Peyer's patch (tissue), 4 donors: ENCODE measurements at regions not wholly inside any gene's neighbourhood (a gene's known extent, or its start where the extent isn't known, plus 50 kb on each side); places are given as distances from the start of the nearest gene placed in this dataset.
"Not testable (repeated sequence)": the region's sequence is repeated elsewhere in the genome, so short reads cannot be mapped to it uniquely, and the experiment has no call there.

Source experiments
- POLR2A ChIP-seq, 2 donors: fragments of 450-650 bp; IDR thresholded peaks; one replicate each; pipeline ENCODE4 v1.5.1; 2017; ENCODE audit warnings: antibody characterized with exemption in 2 of 2, mild to moderate bottlenecking in 2 of 2, moderate library complexity in 2 of 2
- TF ChIP-seq, protein P1 (sequence below), 6 experiments: fragments of 450-650 bp in 4 of 6; fragments of 200-600 bp in 2 of 6; sonication (generic) in 1 of 6; IDR thresholded peaks; one replicate each; pipeline ENCODE4 v1.5.1; 2017 to 2019; ENCODE audit warnings: antibody characterized with exemption in 6 of 6, mild to moderate bottlenecking in 3 of 6, moderate library complexity in 1 of 6

DNA sequence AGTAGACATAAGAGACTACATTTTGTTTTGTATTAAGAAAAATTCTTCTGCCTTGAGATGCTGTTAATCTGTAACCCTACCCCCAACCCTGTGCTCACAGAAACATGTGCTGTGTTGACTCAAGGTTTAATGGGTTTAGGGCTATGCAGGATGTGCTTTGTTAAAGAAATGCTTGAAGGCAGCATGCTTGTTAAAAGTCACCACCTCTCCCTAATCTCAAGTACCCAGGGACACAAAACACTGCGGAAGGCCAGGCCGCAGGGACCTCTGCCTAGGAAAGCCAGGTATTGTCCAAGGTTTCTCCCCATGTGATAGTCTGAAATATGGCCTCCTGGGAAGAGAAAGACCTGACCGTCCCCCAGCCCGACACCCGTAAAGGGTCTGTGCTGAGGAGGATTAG lies 947.7 kb upstream of the TMEFF2 start:
- TF ChIP-seq, protein P1, sequence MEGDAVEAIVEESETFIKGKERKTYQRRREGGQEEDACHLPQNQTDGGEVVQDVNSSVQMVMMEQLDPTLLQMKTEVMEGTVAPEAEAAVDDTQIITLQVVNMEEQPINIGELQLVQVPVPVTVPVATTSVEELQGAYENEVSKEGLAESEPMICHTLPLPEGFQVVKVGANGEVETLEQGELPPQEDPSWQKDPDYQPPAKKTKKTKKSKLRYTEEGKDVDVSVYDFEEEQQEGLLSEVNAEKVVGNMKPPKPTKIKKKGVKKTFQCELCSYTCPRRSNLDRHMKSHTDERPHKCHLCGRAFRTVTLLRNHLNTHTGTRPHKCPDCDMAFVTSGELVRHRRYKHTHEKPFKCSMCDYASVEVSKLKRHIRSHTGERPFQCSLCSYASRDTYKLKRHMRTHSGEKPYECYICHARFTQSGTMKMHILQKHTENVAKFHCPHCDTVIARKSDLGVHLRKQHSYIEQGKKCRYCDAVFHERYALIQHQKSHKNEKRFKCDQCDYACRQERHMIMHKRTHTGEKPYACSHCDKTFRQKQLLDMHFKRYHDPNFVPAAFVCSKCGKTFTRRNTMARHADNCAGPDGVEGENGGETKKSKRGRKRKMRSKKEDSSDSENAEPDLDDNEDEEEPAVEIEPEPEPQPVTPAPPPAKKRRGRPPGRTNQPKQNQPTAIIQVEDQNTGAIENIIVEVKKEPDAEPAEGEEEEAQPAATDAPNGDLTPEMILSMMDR (IDR thresholded peaks at IDR 0.05) = not testable (repeated sequence)
- TF ChIP-seq POLR2A (IDR thresholded peaks at IDR 0.05) = not testable (repeated sequence)
